ENCODE measurements at regions not wholly inside any gene's neighbourhood (a gene's known extent, or its start where the extent isn't known, plus 50 kb on each side); places are given as distances from the start of the nearest gene placed in this dataset.

DNA sequence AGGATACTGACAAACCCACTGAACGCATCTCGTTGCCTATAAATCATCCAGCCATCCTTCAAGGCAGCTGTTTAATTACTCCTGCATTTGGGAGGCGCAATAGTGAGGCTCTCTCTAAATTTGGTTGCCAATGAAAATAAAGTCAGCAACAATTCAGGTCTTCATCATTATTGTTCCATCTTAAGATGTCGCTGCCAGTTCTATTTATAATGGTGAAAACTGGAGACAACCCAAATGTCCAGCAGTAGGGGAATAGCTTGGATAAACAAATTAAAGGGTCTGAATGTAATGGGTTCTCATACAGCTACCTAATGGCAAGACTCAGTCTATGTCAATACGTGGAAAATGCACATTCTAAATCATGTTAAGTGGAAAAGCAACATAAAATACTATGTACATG is 120.1 kb upstream of the PLXNA4 start:
- H2AFZ ChIP-seq (ENCODE audit: low read depth) = no peak overlapping the region
- no peaks in the 10 kb centered on the region; the same call in 1 of the 2 replicates for H3K27me3 ChIP-seq (ENCODE audit: insufficient read depth)
- no peak overlapping the region for H3K4me2 ChIP-seq
- ChIA-PET POLR2A (no interaction called here), CTCF (interaction anchor here (1.0 kb wide), 1 partner anchor 14 kb away, joined by 3 read pairs; no protein-coding TSS in a partner anchor)
- H3F3A ChIP-seq (replicated peaks; ENCODE audit: insufficient read depth) = no peaks in the 10 kb centered on the region
- 80% methylated on average over 5 of the region's 5 CpGs for WGBS (ENCODE audit: low lambda C conversion rate)
- no peaks in the 10 kb centered on the region for H3K4me1 ChIP-seq (ENCODE audit: control insufficient read depth in 1 of 2, insufficient read depth in 2 of 2, low read depth in 1 of 2, low read length in 1 of 2)
- H3K9me2 ChIP-seq = no peaks in the 10 kb centered on the region
- H4K20me1 ChIP-seq (ENCODE audit: insufficient read depth) = no peaks in the 10 kb centered on the region
- H3K9me3 ChIP-seq = no peaks in the 10 kb centered on the region
- TF ChIP-seq REST (IDR thresholded peaks at IDR 0.05; ENCODE audit: low read depth, low read length) = no peak
- TF ChIP-seq MEF2A (IDR thresholded peaks at IDR 0.05; ENCODE audit: borderline replicate concordance, low read depth) = no peak
- TF ChIP-seq SIN3A (IDR thresholded peaks at IDR 0.05; ENCODE audit: borderline replicate concordance, low read depth, low read length) = no peak
- TF ChIP-seq TEAD4 (IDR thresholded peaks at IDR 0.05; ENCODE audit: borderline replicate concordance, insufficient read depth) = no peak
- no peak for TF ChIP-seq GATA2 (CRISPR knock-in tag; IDR thresholded peaks at IDR 0.05)
- TF ChIP-seq FOXJ3 (CRISPR knock-in tag; IDR thresholded peaks at IDR 0.05) = no peak
- no peak for TF ChIP-seq USF2 (IDR thresholded peaks at IDR 0.05; ENCODE audit: borderline replicate concordance, low read depth, low read length)
- TF ChIP-seq TAF1 (IDR thresholded peaks at IDR 0.05; ENCODE audit: borderline replicate concordance, low read depth, low read length) = no peak
- TF ChIP-seq, protein P1, sequence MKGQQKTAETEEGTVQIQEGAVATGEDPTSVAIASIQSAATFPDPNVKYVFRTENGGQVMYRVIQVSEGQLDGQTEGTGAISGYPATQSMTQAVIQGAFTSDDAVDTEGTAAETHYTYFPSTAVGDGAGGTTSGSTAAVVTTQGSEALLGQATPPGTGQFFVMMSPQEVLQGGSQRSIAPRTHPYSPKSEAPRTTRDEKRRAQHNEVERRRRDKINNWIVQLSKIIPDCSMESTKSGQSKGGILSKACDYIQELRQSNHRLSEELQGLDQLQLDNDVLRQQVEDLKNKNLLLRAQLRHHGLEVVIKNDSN (IDR thresholded peaks at IDR 0.05; ENCODE audit: borderline replicate concordance, low read depth) = no peak
- no peak for TF ChIP-seq RFX5 (IDR thresholded peaks at IDR 0.05; ENCODE audit: low read length)
- TF ChIP-seq SMC3 (IDR thresholded peaks at IDR 0.05; ENCODE audit: low read depth, low read length) = no peak
- no peak for TF ChIP-seq POLR2AphosphoS5 (IDR thresholded peaks at IDR 0.05; ENCODE audit: low read depth, low read length)
- no peak for TF ChIP-seq EZH2phosphoT487 (IDR thresholded peaks at IDR 0.05; ENCODE audit: borderline replicate concordance, low read depth)
- no peak for DNase-seq
- no peak overlapping the region for H3K4me3 ChIP-seq (ENCODE audit: low read depth in 2 of 2, low read length in 1 of 2)
- H3K36me3 ChIP-seq (replicated peaks in 1 of 2; ENCODE audit: control insufficient read depth in 1 of 2, insufficient read depth in 2 of 2, low read length in 1 of 2) = no peaks in the 10 kb centered on the region
- H3K27ac ChIP-seq (ENCODE audit: low read depth in 2 of 2, low read length in 1 of 2) = no peak overlapping the region
- H3K79me2 ChIP-seq (ENCODE audit: insufficient read depth) = no peaks in the 10 kb centered on the region
- no peak overlapping the region for H3K9ac ChIP-seq
